Astrocyte (in vitro differentiated cells and primary cell): ENCODE measurements at regions not wholly inside any gene's neighbourhood (a gene's known extent, or its start where the extent isn't known, plus 50 kb on each side); places are given as distances from the start of the nearest gene placed in this dataset.

Source experiments
- CTCF ChIP-seq: IDR thresholded peaks from 2 replicates; pipeline ENCODE4 v1.5.1; 2011; ENCODE audit warnings: low read depth, mild to moderate bottlenecking, inconsistent platforms, low read length, moderate library complexity; ENCODE audit not compliant: insufficient read depth
- EZH2 ChIP-seq: IDR thresholded peaks from 2 replicates; pipeline ENCODE4 v1.6.1; 2012; ENCODE audit warnings: mild to moderate bottlenecking, low read length, inconsistent platforms; ENCODE audit not compliant: insufficient read depth

- no peak for TF ChIP-seq CTCF
- TF ChIP-seq EZH2: no peak
Observed at GRCh38 chr6:102736941-102737368, 1343.4 kb downstream of the GRIK2 start.
